ENCODE measurements at regions not wholly inside any gene's neighbourhood (a gene's known extent, or its start where the extent isn't known, plus 50 kb on each side); places are given as distances from the start of the nearest gene placed in this dataset.

GRCh38 chr2:34601561-34601960 is 1002.5 kb upstream of the FAM98A start:
- no peak for TF ChIP-seq CTCF (IDR thresholded peaks at IDR 0.05; ENCODE audit: control extremely low read depth in 1 of 3, insufficient read depth in 1 of 3, low read depth in 1 of 3, low read length in 3 of 3)
- no peak for TF ChIP-seq ATF2 (IDR thresholded peaks at IDR 0.05; ENCODE audit: low read length)
- TF ChIP-seq EZH2 (IDR thresholded peaks at IDR 0.05; ENCODE audit: low read depth, low read length, severe bottlenecking), result no peak
- TF ChIP-seq CEBPB (IDR thresholded peaks at IDR 0.05; ENCODE audit: low read depth, low read length), result no peak
- no peak for TF ChIP-seq POLR2A (IDR thresholded peaks at IDR 0.05; ENCODE audit: control extremely low read depth in 1 of 2, low read depth in 2 of 2, low read length in 2 of 2)

All from H1 (cell line).